ENCODE measurements at regions not wholly inside any gene's neighbourhood (a gene's known extent, or its start where the extent isn't known, plus 50 kb on each side); places are given as distances from the start of the nearest gene placed in this dataset.

DNA sequence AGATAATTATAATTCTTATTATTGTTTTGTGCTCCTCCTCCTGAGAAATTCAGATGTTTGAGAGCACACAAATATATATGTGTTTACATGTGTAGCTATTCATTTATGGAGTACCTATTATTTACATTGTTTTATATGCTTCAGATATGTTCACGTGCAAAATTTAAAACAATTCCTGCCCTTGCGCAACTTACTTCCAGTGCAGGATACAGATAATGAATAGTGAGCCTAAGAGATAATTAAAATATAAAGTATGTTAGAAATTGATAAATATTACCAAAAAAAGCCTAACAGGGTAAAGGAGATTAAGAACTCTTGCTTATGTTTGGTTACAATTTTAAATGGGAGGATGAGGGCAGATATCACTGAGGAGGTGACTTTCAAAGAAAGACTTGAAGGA, 81.7 kb upstream of the DPH6 start:
- Histone ChIP-seq H3K36me3 (replicated peaks in 1 of 2; ENCODE audit: control insufficient read depth in 1 of 2, insufficient read depth in 2 of 2, low read length in 2 of 2) (no peaks in the 10 kb centered on the region), H3K9ac (ENCODE audit: insufficient read depth, low read depth, low read length) (no peak overlapping the region), H2AFZ (ENCODE audit: low read length) (no peak overlapping the region), H3K27me3 (ENCODE audit: control insufficient read depth in 1 of 2, insufficient read depth in 2 of 2, low read length in 2 of 2) (no peaks in the 10 kb centered on the region), H3K4me3 (replicated peaks in 1 of 3; ENCODE audit: insufficient read depth in 1 of 3, low read depth in 2 of 3, low read length in 3 of 3) (no peak overlapping the region), H3K79me2 (ENCODE audit: insufficient read depth, low read length) (no peaks in the 10 kb centered on the region), H3K4me2 (ENCODE audit: low read depth, low read length) (no peak overlapping the region), H3K4me1 (ENCODE audit: insufficient read depth, low read length) (no peaks in the 10 kb centered on the region), H3K27ac (ENCODE audit: extremely low read length, insufficient read depth, low read length) (no peak overlapping the region), H3K9me3 (ENCODE audit: low read length) (no peaks in the 10 kb centered on the region), H4K20me1 (ENCODE audit: insufficient read depth, low read length) (0 out of 2 replicates have a peak, but pooled peaks cover 3% of the 10 kb centered on the region)
- WGBS (ENCODE audit: low lambda C conversion rate), result 68% methylated on average over 2 of the region's 2 CpGs
- no TSS peak for BruUV-seq (replicated peaks)
- no peak for TF ChIP-seq MEIS1 (CRISPR knock-in tag; IDR thresholded peaks at IDR 0.05; ENCODE audit: borderline replicate concordance)
- no peak for TF ChIP-seq ELF3 (CRISPR knock-in tag; IDR thresholded peaks at IDR 0.05)
- TF ChIP-seq CEBPB (IDR thresholded peaks at IDR 0.05; ENCODE audit: borderline replicate concordance, low read depth, low read length), result 0 out of 2 replicates have a peak, but pooled peaks have one; percentile 15
- TF ChIP-seq IKZF5 (CRISPR knock-in tag; IDR thresholded peaks at IDR 0.05), result no peak
- DNase-seq (ENCODE audit: low spot score), result no peak
- FAIRE-seq, result no peak
- CTCF ChIA-PET (ENCODE audit: low intra/inter-chr PET ratio, low total read pairs), result no interaction called here
- intact Hi-C loops (cut with micrococcal nuclease; ENCODE audit: unreplicated experiment), result no loop called here
- in situ Hi-C loops (cut with HindIII; ENCODE audit: extremely low pct_ligation_motif_present, low pct_unique_long_range_greater_than_20kb), result no loop called here
- POLR2A ChIA-PET, result no interaction called here
- ATAC-seq, result no peak

DNA sequence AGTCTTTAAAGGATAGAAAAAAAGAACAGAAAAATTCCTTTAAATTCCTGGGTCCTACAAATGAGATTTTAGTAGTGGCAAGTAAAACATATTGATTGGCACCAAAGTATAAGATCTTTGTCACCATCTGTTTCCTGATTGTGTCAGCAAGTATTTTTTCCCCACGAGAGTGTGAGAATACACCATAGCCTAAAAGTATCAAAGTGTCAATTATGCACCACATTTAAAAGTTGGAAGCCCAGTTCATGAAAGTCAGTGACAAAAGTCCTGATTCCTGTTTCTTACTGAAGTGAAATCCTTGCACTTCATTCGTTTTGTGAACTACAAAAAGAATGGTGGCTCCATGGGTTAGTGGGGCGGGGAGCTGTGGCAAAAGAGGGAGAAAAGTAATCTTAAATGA, 83.8 kb upstream of the DPH6 start:
- Histone ChIP-seq H3K9me3 (ENCODE audit: low read length) (no peaks in the 10 kb centered on the region), H3K79me2 (ENCODE audit: insufficient read depth, low read length) (no peaks in the 10 kb centered on the region), H3K27me3 (ENCODE audit: control insufficient read depth in 1 of 2, insufficient read depth in 2 of 2, low read length in 2 of 2) (no peaks in the 10 kb centered on the region), H3K4me1 (ENCODE audit: insufficient read depth, low read length) (no peaks in the 10 kb centered on the region), H3K4me2 (ENCODE audit: low read depth, low read length) (no peak overlapping the region), H4K20me1 (ENCODE audit: insufficient read depth, low read length) (0 out of 2 replicates have a peak, but pooled peaks cover 3% of the 10 kb centered on the region), H3K9ac (ENCODE audit: insufficient read depth, low read depth, low read length) (no peak overlapping the region), H3K4me3 (replicated peaks in 1 of 3; ENCODE audit: insufficient read depth in 1 of 3, low read depth in 2 of 3, low read length in 3 of 3) (no peak overlapping the region), H2AFZ (ENCODE audit: low read length) (no peak overlapping the region), H3K36me3 (replicated peaks in 1 of 2; ENCODE audit: control insufficient read depth in 1 of 2, insufficient read depth in 2 of 2, low read length in 2 of 2) (no peaks in the 10 kb centered on the region), H3K27ac (ENCODE audit: extremely low read length, insufficient read depth, low read length) (no peak overlapping the region)
- in situ Hi-C loops (cut with HindIII; ENCODE audit: extremely low pct_ligation_motif_present, low pct_unique_long_range_greater_than_20kb), result no loop called here
- intact Hi-C loops (cut with micrococcal nuclease; ENCODE audit: unreplicated experiment), result no loop called here
- no peak for FAIRE-seq
- TF ChIP-seq TIGD3 (CRISPR knock-in tag; IDR thresholded peaks at IDR 0.05; ENCODE audit: borderline replicate concordance) (no peak), ZZZ3 (CRISPR knock-in tag; IDR thresholded peaks at IDR 0.05; ENCODE audit: borderline replicate concordance) (no peak)
- TF ChIP-seq, protein P1, sequence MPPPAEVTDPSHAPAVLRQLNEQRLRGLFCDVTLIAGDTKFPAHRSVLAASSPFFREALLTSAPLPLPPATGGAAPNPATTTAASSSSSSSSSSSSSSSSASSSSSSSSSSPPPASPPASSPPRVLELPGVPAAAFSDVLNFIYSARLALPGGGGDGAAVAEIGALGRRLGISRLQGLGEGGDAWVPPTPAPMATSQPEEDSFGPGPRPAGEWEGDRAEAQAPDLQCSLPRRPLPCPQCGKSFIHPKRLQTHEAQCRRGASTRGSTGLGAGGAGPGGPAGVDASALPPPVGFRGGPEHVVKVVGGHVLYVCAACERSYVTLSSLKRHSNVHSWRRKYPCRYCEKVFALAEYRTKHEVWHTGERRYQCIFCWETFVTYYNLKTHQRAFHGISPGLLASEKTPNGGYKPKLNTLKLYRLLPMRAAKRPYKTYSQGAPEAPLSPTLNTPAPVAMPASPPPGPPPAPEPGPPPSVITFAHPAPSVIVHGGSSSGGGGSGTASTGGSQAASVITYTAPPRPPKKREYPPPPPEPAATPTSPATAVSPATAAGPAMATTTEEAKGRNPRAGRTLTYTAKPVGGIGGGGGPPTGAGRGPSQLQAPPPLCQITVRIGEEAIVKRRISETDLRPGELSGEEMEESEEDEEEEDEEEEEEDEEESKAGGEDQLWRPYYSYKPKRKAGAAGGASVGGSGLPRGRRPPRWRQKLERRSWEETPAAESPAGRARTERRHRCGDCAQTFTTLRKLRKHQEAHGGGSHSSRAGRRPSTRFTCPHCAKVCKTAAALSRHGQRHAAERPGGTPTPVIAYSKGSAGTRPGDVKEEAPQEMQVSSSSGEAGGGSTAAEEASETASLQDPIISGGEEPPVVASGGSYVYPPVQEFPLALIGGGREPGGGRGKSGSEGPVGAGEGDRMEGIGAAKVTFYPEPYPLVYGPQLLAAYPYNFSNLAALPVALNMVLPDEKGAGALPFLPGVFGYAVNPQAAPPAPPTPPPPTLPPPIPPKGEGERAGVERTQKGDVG (CRISPR knock-in tag; IDR thresholded peaks at IDR 0.05; ENCODE audit: borderline replicate concordance), result no peak
- ChIA-PET POLR2A (no interaction called here), CTCF (ENCODE audit: low intra/inter-chr PET ratio, low total read pairs) (no interaction called here)
- DNase-seq (ENCODE audit: low spot score), result no peak
- WGBS (ENCODE audit: low lambda C conversion rate), result 0% methylated on average over 3 of the region's 3 CpGs
- no peak for ATAC-seq
- no TSS peak for BruUV-seq (replicated peaks)

Data from HepG2 (cell line).